Glutamatergic neuron (in vitro differentiated cells): ENCODE measurements at regions not wholly inside any gene's neighbourhood (a gene's known extent, or its start where the extent isn't known, plus 50 kb on each side); places are given as distances from the start of the nearest gene placed in this dataset.

Experiments
- DNase-seq: peaks from one replicate; pipeline ENCODE4 v3.0.0; 2022
- H3K27ac Mint-ChIP-seq: one replicate; pipeline ENCODE4 v1.8.0; 2020; ENCODE audit warnings: mild to moderate bottlenecking, mixed read lengths, inconsistent platforms; ENCODE audit not compliant: unreplicated experiment
- H3K27me3 Mint-ChIP-seq: one replicate; pipeline ENCODE4 v1.8.0; 2020; ENCODE audit warnings: mild to moderate bottlenecking, moderate library complexity, mixed read lengths, inconsistent platforms; ENCODE audit not compliant: unreplicated experiment
- H3K36me3 Mint-ChIP-seq: one replicate; pipeline ENCODE4 v1.8.0; 2020; ENCODE audit warnings: mild to moderate bottlenecking, mixed read lengths, inconsistent platforms; ENCODE audit not compliant: unreplicated experiment
- H3K4me1 Mint-ChIP-seq: one replicate; pipeline ENCODE4 v1.8.0; 2020; ENCODE audit warnings: mild to moderate bottlenecking, low read depth, mixed read lengths, inconsistent platforms; ENCODE audit not compliant: unreplicated experiment
- H3K4me3 Mint-ChIP-seq: one replicate; pipeline ENCODE4 v1.8.0; 2020; ENCODE audit warnings: mild to moderate bottlenecking, mixed read lengths, inconsistent platforms; ENCODE audit not compliant: unreplicated experiment
- H3K9me3 Mint-ChIP-seq: one replicate; pipeline ENCODE4 v1.8.0; 2020; ENCODE audit warnings: mild to moderate bottlenecking, moderate library complexity, mixed read lengths, inconsistent platforms; ENCODE audit not compliant: unreplicated experiment
- CTCF ChIP-seq: fragments of 200-600 bp; sonication (generic); IDR thresholded peaks from one replicate; pipeline ENCODE4 v1.5.0; 2021; ENCODE audit not compliant: partially characterized antibody, unreplicated experiment

GRCh38 chr13:80590551-80590950, 249.6 kb upstream of the SPRY2 start:
- Mint-ChIP-seq H3K27me3 (no peaks in the 10 kb centered on the region), H3K27ac (no peak overlapping the region), H3K36me3 (no peaks in the 10 kb centered on the region), H3K4me3 (no peak overlapping the region), H3K9me3 (no peaks in the 10 kb centered on the region), H3K4me1 (no peaks in the 10 kb centered on the region)
- no peak for TF ChIP-seq CTCF
- no peak for DNase-seq

- H3K9me3 Mint-ChIP-seq, result no peaks in the 10 kb centered on the region
- no peak overlapping the region for H3K4me3 Mint-ChIP-seq
- no peak for DNase-seq
- H3K4me1 Mint-ChIP-seq, result no peaks in the 10 kb centered on the region
- no peak for TF ChIP-seq CTCF
- H3K27ac Mint-ChIP-seq, result no peak overlapping the region
- H3K27me3 Mint-ChIP-seq, result no peaks in the 10 kb centered on the region
- H3K36me3 Mint-ChIP-seq, result no peaks in the 10 kb centered on the region
Measured at GRCh38 chr13:80586356-80586755, 245.4 kb upstream of the SPRY2 start.

- no peaks in the 10 kb centered on the region for H3K36me3 Mint-ChIP-seq
- H3K4me1 Mint-ChIP-seq, result no peaks in the 10 kb centered on the region
- TF ChIP-seq CTCF, result no peak
- DNase-seq, result no peak
- no peak overlapping the region for H3K27ac Mint-ChIP-seq
- H3K27me3 Mint-ChIP-seq, result no peaks in the 10 kb centered on the region
- no peaks in the 10 kb centered on the region for H3K9me3 Mint-ChIP-seq
- no peak overlapping the region for H3K4me3 Mint-ChIP-seq
Measured at GRCh38 chr13:80585531-80585930, 244.6 kb upstream of the SPRY2 start.

GRCh38 chr13:80584785-80585184, 243.9 kb upstream of the SPRY2 start:
- no peaks in the 10 kb centered on the region for H3K4me1 Mint-ChIP-seq
- H3K27ac Mint-ChIP-seq, result no peak overlapping the region
- no peaks in the 10 kb centered on the region for H3K36me3 Mint-ChIP-seq
- no peak overlapping the region for H3K4me3 Mint-ChIP-seq
- no peak for DNase-seq
- no peaks in the 10 kb centered on the region for H3K27me3 Mint-ChIP-seq
- no peaks in the 10 kb centered on the region for H3K9me3 Mint-ChIP-seq
- TF ChIP-seq CTCF, result no peak

GRCh38 chr13:80584306-80584705, 243.4 kb upstream of the SPRY2 start:
- Mint-ChIP-seq H3K27ac (no peak overlapping the region), H3K36me3 (no peaks in the 10 kb centered on the region), H3K27me3 (no peaks in the 10 kb centered on the region), H3K4me1 (no peaks in the 10 kb centered on the region), H3K9me3 (no peaks in the 10 kb centered on the region), H3K4me3 (no peak overlapping the region)
- no peak for DNase-seq
- no peak for TF ChIP-seq CTCF
